ENCODE measurements at regions not wholly inside any gene's neighbourhood (a gene's known extent, or its start where the extent isn't known, plus 50 kb on each side); places are given as distances from the start of the nearest gene placed in this dataset.

GRCh38 chr2:122423934-122424333 lies 668.5 kb downstream of the TSN start:
- H4K91ac ChIP-seq (ENCODE audit: low read depth, low read length, poor library complexity), result no peak overlapping the region
- no peak overlapping the region for H3K4me3 ChIP-seq (ENCODE audit: low read length in 2 of 2)
- H2BK5ac ChIP-seq (ENCODE audit: low read length), result no peak overlapping the region
- WGBS, 2 donors (ENCODE audit: extremely low coverage in 2 of 2, insufficient read length in 2 of 2, insufficient replicate concordance in 1 of 2), result no CpG with 5 or more reads among the region's 4 CpGs
- no peak overlapping the region for H3K14ac ChIP-seq (ENCODE audit: low read length)
- H3K23ac ChIP-seq (ENCODE audit: low read depth, low read length, poor library complexity), result no peak overlapping the region
- H2AFZ ChIP-seq (ENCODE audit: low read length), result no peak overlapping the region
- H2AK5ac ChIP-seq (ENCODE audit: low read depth, low read length), result no peak overlapping the region
- DNase-seq (ENCODE audit: low spot score), result no peak
- H3K36me3 ChIP-seq (replicated peaks in 1 of 2; ENCODE audit: control insufficient read depth in 2 of 2, insufficient read depth in 2 of 2, low read length in 2 of 2), result no peaks in the 10 kb centered on the region
- no peaks in the 10 kb centered on the region for H3K27me3 ChIP-seq (ENCODE audit: control insufficient read depth in 3 of 3, insufficient read depth in 3 of 3, low read depth in 1 of 3, low read length in 3 of 3)
- H3K79me1 ChIP-seq (ENCODE audit: low read depth, low read length), result no peaks in the 10 kb centered on the region
- H3K18ac ChIP-seq (ENCODE audit: low read length), result no peak overlapping the region
- H3K27ac ChIP-seq (replicated peaks; ENCODE audit: low read length), result no peak overlapping the region
- H4K8ac ChIP-seq (ENCODE audit: low read depth, low read length), result no peak overlapping the region
- no peak overlapping the region for H3K4me2 ChIP-seq (ENCODE audit: insufficient read depth, low read length, poor library complexity, severe bottlenecking)
- H2BK120ac ChIP-seq (ENCODE audit: low read depth, low read length), result no peak overlapping the region
- H3K4ac ChIP-seq (ENCODE audit: low read length), result no peak overlapping the region
- H3K9ac ChIP-seq (ENCODE audit: low read depth, low read length, poor library complexity), result no peak overlapping the region
- H2BK12ac ChIP-seq (ENCODE audit: low read length), result no peak overlapping the region
- H3K4me1 ChIP-seq (ENCODE audit: control insufficient read depth in 2 of 2, insufficient read depth in 1 of 2, low read depth in 1 of 2, low read length in 2 of 2), result no peaks in the 10 kb centered on the region
- H3K9me3 ChIP-seq (replicated peaks in 1 of 2; ENCODE audit: control insufficient read depth in 2 of 2, insufficient read depth in 1 of 2, low read depth in 1 of 2, low read length in 2 of 2), result no peaks in the 10 kb centered on the region
- no peak overlapping the region for H2BK15ac ChIP-seq (ENCODE audit: low read length)

DNA sequence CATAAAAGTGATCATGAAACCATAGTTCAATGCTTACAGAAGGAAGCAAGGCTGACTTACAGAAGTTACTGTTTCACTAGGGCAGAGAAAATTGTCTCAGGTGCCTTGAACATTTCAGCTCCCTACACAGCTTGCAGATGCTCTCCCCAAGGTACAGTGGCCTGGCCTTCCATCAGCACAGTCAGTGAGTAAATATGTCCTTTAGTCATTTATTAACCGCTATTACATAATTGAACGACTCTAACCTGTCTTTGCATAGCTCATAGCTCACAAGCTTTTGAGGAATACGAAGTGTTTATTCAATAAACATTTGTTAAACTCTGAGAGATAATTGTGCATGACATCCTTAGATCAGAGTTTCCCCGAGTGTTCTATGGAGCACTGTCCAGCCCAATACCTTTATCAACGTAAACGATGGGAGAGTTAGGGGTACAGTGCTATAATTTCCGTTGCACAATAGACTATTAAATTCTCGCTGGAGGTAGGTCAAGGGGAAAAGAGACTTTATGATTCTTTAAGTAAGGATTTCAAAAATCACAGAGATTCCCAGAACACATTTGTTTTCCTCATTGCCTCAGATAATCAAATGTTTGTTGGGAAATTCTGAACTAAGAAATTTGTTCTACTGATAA lies 677.8 kb downstream of the TSN start:
- Histone ChIP-seq H3K27me3 (ENCODE audit: control insufficient read depth in 3 of 3, insufficient read depth in 3 of 3, low read depth in 1 of 3, low read length in 3 of 3) (no peaks in the 10 kb centered on the region), H3K79me1 (ENCODE audit: low read depth, low read length) (no peaks in the 10 kb centered on the region)
- no CpG with 5 or more reads among the region's 8 CpGs for WGBS, 2 donors (ENCODE audit: extremely low coverage in 2 of 2, insufficient read length in 2 of 2, insufficient replicate concordance in 1 of 2)

GRCh38 chr2:122445003-122445402 lies 689.6 kb downstream of the TSN start:
- H3K36me3 ChIP-seq (replicated peaks in 1 of 2; ENCODE audit: control insufficient read depth in 2 of 2, insufficient read depth in 2 of 2, low read length in 2 of 2), result no peaks in the 10 kb centered on the region
- H2BK15ac ChIP-seq (ENCODE audit: low read length), result no peak overlapping the region
- no peaks in the 10 kb centered on the region for H3K27me3 ChIP-seq (ENCODE audit: control insufficient read depth in 3 of 3, insufficient read depth in 3 of 3, low read depth in 1 of 3, low read length in 3 of 3)
- H3K14ac ChIP-seq (ENCODE audit: low read length), result no peak overlapping the region
- no peak overlapping the region for H3K27ac ChIP-seq (replicated peaks; ENCODE audit: low read length)
- H3K9ac ChIP-seq (ENCODE audit: low read depth, low read length, poor library complexity), result no peak overlapping the region
- no peak overlapping the region for H3K4me2 ChIP-seq (ENCODE audit: insufficient read depth, low read length, poor library complexity, severe bottlenecking)
- no peak overlapping the region for H4K91ac ChIP-seq (ENCODE audit: low read depth, low read length, poor library complexity)
- H3K79me1 ChIP-seq (ENCODE audit: low read depth, low read length), result no peaks in the 10 kb centered on the region
- no peak overlapping the region for H3K4me3 ChIP-seq (ENCODE audit: low read length in 2 of 2)
- no peak overlapping the region for H2AFZ ChIP-seq (ENCODE audit: low read length)
- no peak overlapping the region for H2BK120ac ChIP-seq (ENCODE audit: low read depth, low read length)
- no peak overlapping the region for H4K8ac ChIP-seq (ENCODE audit: low read depth, low read length)
- no peak overlapping the region for H3K4ac ChIP-seq (ENCODE audit: low read length)
- H3K9me3 ChIP-seq (replicated peaks in 1 of 2; ENCODE audit: control insufficient read depth in 2 of 2, insufficient read depth in 1 of 2, low read depth in 1 of 2, low read length in 2 of 2), result peaks cover 0 to 1% of the 10 kb centered on the region in 2 donors
- no CpG with 5 or more reads among the region's 1 CpG for WGBS, 2 donors (ENCODE audit: extremely low coverage in 2 of 2, insufficient read length in 2 of 2, insufficient replicate concordance in 1 of 2)
- no peaks in the 10 kb centered on the region for H3K4me1 ChIP-seq (ENCODE audit: control insufficient read depth in 2 of 2, insufficient read depth in 1 of 2, low read depth in 1 of 2, low read length in 2 of 2)
- H2BK12ac ChIP-seq (ENCODE audit: low read length), result no peak overlapping the region
- no peak overlapping the region for H3K18ac ChIP-seq (ENCODE audit: low read length)
- no peak overlapping the region for H3K23ac ChIP-seq (ENCODE audit: low read depth, low read length, poor library complexity)
- no peak overlapping the region for H2AK5ac ChIP-seq (ENCODE audit: low read depth, low read length)
- H2BK5ac ChIP-seq (ENCODE audit: low read length), result no peak overlapping the region
- DNase-seq (ENCODE audit: low spot score), result no peak

More for the DNA sequence above, 677.8 kb downstream of the TSN start:
- Histone ChIP-seq H3K9ac (ENCODE audit: low read depth, low read length, poor library complexity) (no peak overlapping the region), H2BK5ac (ENCODE audit: low read length) (no peak overlapping the region), H3K4me2 (ENCODE audit: insufficient read depth, low read length, poor library complexity, severe bottlenecking) (no peak overlapping the region), H4K91ac (ENCODE audit: low read depth, low read length, poor library complexity) (no peak overlapping the region), H2BK120ac (ENCODE audit: low read depth, low read length) (no peak overlapping the region), H3K9me3 (replicated peaks in 1 of 2; ENCODE audit: control insufficient read depth in 2 of 2, insufficient read depth in 1 of 2, low read depth in 1 of 2, low read length in 2 of 2) (no peaks in the 10 kb centered on the region), H2AK5ac (ENCODE audit: low read depth, low read length) (no peak overlapping the region), H2AFZ (ENCODE audit: low read length) (no peak overlapping the region), H3K14ac (ENCODE audit: low read length) (no peak overlapping the region), H3K36me3 (replicated peaks in 1 of 2; ENCODE audit: control insufficient read depth in 2 of 2, insufficient read depth in 2 of 2, low read length in 2 of 2) (no peaks in the 10 kb centered on the region), H3K18ac (ENCODE audit: low read length) (no peak overlapping the region), H3K4me3 (ENCODE audit: low read length in 2 of 2) (no peak overlapping the region), H3K27ac (replicated peaks; ENCODE audit: low read length) (no peak overlapping the region), H3K4me1 (ENCODE audit: control insufficient read depth in 2 of 2, insufficient read depth in 1 of 2, low read depth in 1 of 2, low read length in 2 of 2) (no peaks in the 10 kb centered on the region), H3K23ac (ENCODE audit: low read depth, low read length, poor library complexity) (no peak overlapping the region), H3K4ac (ENCODE audit: low read length) (no peak overlapping the region), H4K8ac (ENCODE audit: low read depth, low read length) (no peak overlapping the region), H2BK15ac (ENCODE audit: low read length) (no peak overlapping the region), H2BK12ac (ENCODE audit: low read length) (no peak overlapping the region)
- DNase-seq (ENCODE audit: low spot score), result no peak

DNA sequence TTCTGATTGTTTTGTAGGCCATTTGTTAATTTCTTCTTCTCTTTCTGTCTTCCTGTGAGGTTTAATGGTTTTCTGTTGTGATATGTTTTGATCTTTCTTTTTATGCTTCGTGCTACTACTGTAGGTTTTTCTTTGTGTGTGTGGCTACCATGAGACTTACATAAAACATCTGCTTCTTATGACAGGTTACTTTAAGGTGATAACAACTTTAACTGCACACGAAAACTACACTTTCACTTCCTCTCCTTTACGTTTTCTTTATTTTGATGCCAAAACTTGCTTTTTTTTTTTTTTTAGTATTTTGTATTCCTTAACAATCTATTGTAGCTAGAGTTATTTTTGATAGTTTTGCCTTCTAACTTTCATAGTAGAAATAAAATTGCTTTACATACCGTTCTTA lies 691.3 kb downstream of the TSN start:
- no peak overlapping the region for H4K91ac ChIP-seq (ENCODE audit: low read depth, low read length, poor library complexity)
- no peak overlapping the region for H3K18ac ChIP-seq (ENCODE audit: low read length)
- DNase-seq (ENCODE audit: low spot score), result no peak
- no peaks in the 10 kb centered on the region for H3K4me1 ChIP-seq (ENCODE audit: control insufficient read depth in 2 of 2, insufficient read depth in 1 of 2, low read depth in 1 of 2, low read length in 2 of 2)
- H3K27me3 ChIP-seq (ENCODE audit: control insufficient read depth in 3 of 3, insufficient read depth in 3 of 3, low read depth in 1 of 3, low read length in 3 of 3), result no peaks in the 10 kb centered on the region
- no peak overlapping the region for H2BK12ac ChIP-seq (ENCODE audit: low read length)
- no peak overlapping the region for H2BK120ac ChIP-seq (ENCODE audit: low read depth, low read length)
- no peak overlapping the region for H2BK15ac ChIP-seq (ENCODE audit: low read length)
- H3K9me3 ChIP-seq (replicated peaks in 1 of 2; ENCODE audit: control insufficient read depth in 2 of 2, insufficient read depth in 1 of 2, low read depth in 1 of 2, low read length in 2 of 2), result peaks cover 0 to 8% of the 10 kb centered on the region in 2 donors
- WGBS, 2 donors (ENCODE audit: extremely low coverage in 2 of 2, insufficient read length in 2 of 2, insufficient replicate concordance in 1 of 2), result no CpG with 5 or more reads among the region's 4 CpGs
- H2BK5ac ChIP-seq (ENCODE audit: low read length), result no peak overlapping the region
- H3K9ac ChIP-seq (ENCODE audit: low read depth, low read length, poor library complexity), result no peak overlapping the region
- no peak overlapping the region for H3K4me2 ChIP-seq (ENCODE audit: insufficient read depth, low read length, poor library complexity, severe bottlenecking)
- H2AK5ac ChIP-seq (ENCODE audit: low read depth, low read length), result no peak overlapping the region
- H3K4ac ChIP-seq (ENCODE audit: low read length), result no peak overlapping the region
- H3K4me3 ChIP-seq (ENCODE audit: low read length in 2 of 2), result no peak overlapping the region
- no peak overlapping the region for H3K23ac ChIP-seq (ENCODE audit: low read depth, low read length, poor library complexity)
- H3K36me3 ChIP-seq (replicated peaks in 1 of 2; ENCODE audit: control insufficient read depth in 2 of 2, insufficient read depth in 2 of 2, low read length in 2 of 2), result no peaks in the 10 kb centered on the region
- H2AFZ ChIP-seq (ENCODE audit: low read length), result no peak overlapping the region
- H3K14ac ChIP-seq (ENCODE audit: low read length), result no peak overlapping the region
- H3K79me1 ChIP-seq (ENCODE audit: low read depth, low read length), result no peaks in the 10 kb centered on the region
- no peak overlapping the region for H4K8ac ChIP-seq (ENCODE audit: low read depth, low read length)
- no peak overlapping the region for H3K27ac ChIP-seq (replicated peaks; ENCODE audit: low read length)

Measured in neuronal stem cell (in vitro differentiated cells).